Esophagus (tissue), 2 donors: ENCODE measurements at regions not wholly inside any gene's neighbourhood (a gene's known extent, or its start where the extent isn't known, plus 50 kb on each side); places are given as distances from the start of the nearest gene placed in this dataset.
"Not testable (repeated sequence)": the region's sequence is repeated elsewhere in the genome, so short reads cannot be mapped to it uniquely, and the experiment has no call there.

Experiments used
- H3K27ac ChIP-seq, 2 donors: one replicate each; pipeline ENCODE4 v1.5.1; 2013; ENCODE audit warnings: low read depth in 2 of 2, mild to moderate bottlenecking in 2 of 2, inconsistent platforms in 1 of 2, low read length in 1 of 2, moderate library complexity in 1 of 2
- H3K27me3 ChIP-seq, 2 donors: one replicate each; pipeline ENCODE4 v1.6.1; 2013; ENCODE audit warnings: low read length in 2 of 2, control low read depth in 1 of 2, mild to moderate bottlenecking in 1 of 2; ENCODE audit not compliant: insufficient read depth in 2 of 2, control insufficient read depth in 1 of 2
- H3K36me3 ChIP-seq, 2 donors: one replicate each; pipeline ENCODE4 v1.6.1; 2013; ENCODE audit warnings: low read length in 1 of 2; ENCODE audit not compliant: control insufficient read depth in 2 of 2, insufficient read depth in 2 of 2
- H3K4me1 ChIP-seq, 2 donors: one replicate each; pipeline ENCODE4 v1.6.1; 2013; ENCODE audit warnings: low read length in 1 of 2; ENCODE audit not compliant: control insufficient read depth in 2 of 2, insufficient read depth in 2 of 2
- H3K4me3 ChIP-seq, 2 donors: one replicate each; pipeline ENCODE4 v1.5.1; 2013; ENCODE audit warnings: low read length in 2 of 2, mild to moderate bottlenecking in 2 of 2, low read depth in 1 of 2, moderate library complexity in 1 of 2
- H3K9me3 ChIP-seq, 2 donors: one replicate each; pipeline ENCODE4 v1.6.1; 2013; ENCODE audit warnings: mild to moderate bottlenecking in 2 of 2, low read depth in 1 of 2, low read length in 1 of 2, moderate library complexity in 1 of 2; ENCODE audit not compliant: control insufficient read depth in 2 of 2, insufficient read depth in 1 of 2
- WGBS, 2 donors: extraction: QIAGEN DNeasy Blood & Tissue Kit; methylation state at CpG; one replicate each; pipeline ENCODE4 v1.1.7; 2013; 5-methylcytosine and 5-hydroxymethylcytosine counted together
- donor health status: healthy with polysubstance abuse.
- donor health status: Bipolar disorder and iron deficiency.

- WGBS, 2 donors: 19 to 22% methylated on average over 6 of the region's 6 CpGs
- Histone ChIP-seq H3K27me3 (no peaks in the 10 kb centered on the region), H3K36me3 (no peaks in the 10 kb centered on the region), H3K4me3 (no peak overlapping the region), H3K27ac (no peak overlapping the region), H3K9me3 (no peaks in the 10 kb centered on the region), H3K4me1 (no peaks in the 10 kb centered on the region)
Observed at GRCh38 chr18:55907453-55908175, 319.6 kb upstream of the TCF4 start.

- H3K36me3 ChIP-seq: no peaks in the 10 kb centered on the region
- no peak overlapping the region for H3K4me3 ChIP-seq
- H3K27me3 ChIP-seq: no peaks in the 10 kb centered on the region
- H3K4me1 ChIP-seq: no peaks in the 10 kb centered on the region
- H3K27ac ChIP-seq: no peak overlapping the region
- no peaks in the 10 kb centered on the region for H3K9me3 ChIP-seq
- WGBS, 2 donors: 41 to 60% methylated on average over 2 of the region's 2 CpGs
Observed at GRCh38 chr18:55906536-55906935, 318.5 kb upstream of the TCF4 start.

GRCh38 chr18:55903911-55904310 lies 315.9 kb upstream of the TCF4 start:
- no peak overlapping the region for H3K4me3 ChIP-seq
- no peaks in the 10 kb centered on the region for H3K9me3 ChIP-seq
- no peak overlapping the region for H3K27ac ChIP-seq
- 80 to 83% methylated on average over 6 of the region's 6 CpGs for WGBS, 2 donors
- no peaks in the 10 kb centered on the region for H3K36me3 ChIP-seq
- no peaks in the 10 kb centered on the region for H3K27me3 ChIP-seq
- H3K4me1 ChIP-seq: no peaks in the 10 kb centered on the region

- Histone ChIP-seq H3K9me3 (no peaks in the 10 kb centered on the region), H3K36me3 (no peaks in the 10 kb centered on the region), H3K4me1 (no peaks in the 10 kb centered on the region), H3K4me3 (no peak overlapping the region), H3K27me3 (no peaks in the 10 kb centered on the region), H3K27ac (no peak overlapping the region)
- WGBS, 2 donors: 71 to 80% methylated on average over 2 of the region's 2 CpGs
Observed at GRCh38 chr18:55900380-55900779, 312.4 kb upstream of the TCF4 start.

- no peaks in the 10 kb centered on the region for H3K4me1 ChIP-seq
- H3K4me3 ChIP-seq: no peak overlapping the region
- 65 to 69% methylated on average over 3 of the region's 3 CpGs for WGBS, 2 donors
- H3K27ac ChIP-seq: no peak overlapping the region
- H3K36me3 ChIP-seq: no peaks in the 10 kb centered on the region
- H3K27me3 ChIP-seq: no peaks in the 10 kb centered on the region
- H3K9me3 ChIP-seq: no peaks in the 10 kb centered on the region
Observed at GRCh38 chr18:55897091-55897689, 309.2 kb upstream of the TCF4 start.

- H3K4me1 ChIP-seq: no peaks in the 10 kb centered on the region
- H3K27me3 ChIP-seq: no peaks in the 10 kb centered on the region
- H3K9me3 ChIP-seq: no peaks in the 10 kb centered on the region
- H3K4me3 ChIP-seq: peak overlapping the region in 1 of 2 donors; percentile 28
- H3K27ac ChIP-seq: no peak overlapping the region
- 84 to 86% methylated on average over 5 of the region's 5 CpGs for WGBS, 2 donors
- H3K36me3 ChIP-seq: no peaks in the 10 kb centered on the region
Observed at GRCh38 chr18:55893948-55894347, 306.0 kb upstream of the TCF4 start.

GRCh38 chr18:55892862-55893813 lies 305.1 kb upstream of the TCF4 start:
- not testable (repeated sequence) for H3K27me3 ChIP-seq, H3K36me3 ChIP-seq, H3K4me1 ChIP-seq, H3K27ac ChIP-seq, H3K9me3 ChIP-seq
- WGBS, 2 donors: 84 to 89% methylated on average over 28 of the region's 28 CpGs
- H3K4me3 ChIP-seq: peak overlapping the region in 1 of 2 donors; percentile 28

- H3K36me3 ChIP-seq: no peaks in the 10 kb centered on the region
- H3K27me3 ChIP-seq: no peaks in the 10 kb centered on the region
- no peaks in the 10 kb centered on the region for H3K4me1 ChIP-seq
- H3K9me3 ChIP-seq: no peaks in the 10 kb centered on the region
- 91 to 93% methylated on average over 4 of the region's 4 CpGs for whole genome bisulfite sequencing, 2 donors
- H3K4me3 ChIP-seq: no peak overlapping the region
- no peak overlapping the region for H3K27ac ChIP-seq
Observed at GRCh38 chr18:55886886-55887285, 298.9 kb upstream of the TCF4 start.

GRCh38 chr18:55884498-55884897 lies 296.5 kb upstream of the TCF4 start:
- H3K27ac ChIP-seq: no peak overlapping the region
- no peaks in the 10 kb centered on the region for H3K36me3 ChIP-seq
- no peaks in the 10 kb centered on the region for H3K27me3 ChIP-seq
- H3K4me3 ChIP-seq: no peak overlapping the region
- no peaks in the 10 kb centered on the region for H3K4me1 ChIP-seq
- H3K9me3 ChIP-seq: no peaks in the 10 kb centered on the region
- 46 to 51% methylated on average over 2 of the region's 2 CpGs for WGBS, 2 donors
